GM23338 (cell line): ENCODE measurements at regions not wholly inside any gene's neighbourhood (a gene's known extent, or its start where the extent isn't known, plus 50 kb on each side); places are given as distances from the start of the nearest gene placed in this dataset.

Experiments
- ATAC-seq: fragments of 200-7000 bp; cut with Tn5 transposase; 3 replicates; pipeline ENCODE4 v1.9.1; 2020
- DNase-seq: peaks from one replicate; pipeline ENCODE4 v3.0.0-alpha.2; 2015; ENCODE audit warnings: low spot score
- H2AFZ ChIP-seq: fragments of 200-600 bp; sonication (generic); 2 replicates; pipeline ENCODE4 v1.8.0; 2016; ENCODE audit warnings: antibody characterized with exemption, mild to moderate bottlenecking, moderate library complexity
- H3F3A ChIP-seq: fragments of 200-600 bp; sonication (generic); replicated peaks from 2 replicates; pipeline ENCODE4 v1.8.0; 2017; ENCODE audit warnings: antibody characterized with exemption, mixed run types, low read depth
- H3K27ac ChIP-seq: fragments of 200-600 bp; sonication (generic); 2 replicates; pipeline ENCODE4 v1.6.1; 2016; ENCODE audit warnings: low read depth
- H3K27me3 ChIP-seq: fragments of 200-600 bp; sonication (generic); 2 replicates; pipeline ENCODE4 v1.8.0; 2016; ENCODE audit warnings: mild to moderate bottlenecking, mixed run types, moderate library complexity; ENCODE audit not compliant: insufficient read depth
- H3K36me3 ChIP-seq: fragments of 200-600 bp; sonication (generic); 2 replicates; pipeline ENCODE4 v1.8.0; 2016; ENCODE audit warnings: mild to moderate bottlenecking; ENCODE audit not compliant: insufficient read depth
- H3K4me1 ChIP-seq: fragments of 200-600 bp; sonication (generic); 2 replicates; pipeline ENCODE4 v1.8.0; 2016; ENCODE audit warnings: mild to moderate bottlenecking, moderate library complexity; ENCODE audit not compliant: insufficient read depth
- H3K4me2 ChIP-seq: fragments of 200-600 bp; sonication (generic); 2 replicates; pipeline ENCODE4 v1.7.1; 2017; ENCODE audit warnings: mixed run types
- H3K4me3 ChIP-seq: fragments of 200-600 bp; sonication (generic); 2 replicates; pipeline ENCODE4 v1.6.1; 2016; ENCODE audit warnings: mixed run types
- H3K79me2 ChIP-seq: fragments of 200-600 bp; sonication (generic); replicated peaks from 2 replicates; pipeline ENCODE4 v1.8.0; 2017; ENCODE audit warnings: mild to moderate bottlenecking; ENCODE audit not compliant: insufficient read depth
- H3K9me2 ChIP-seq: fragments of 200-600 bp; sonication (generic); 2 replicates; pipeline ENCODE4 v1.8.0; 2017; ENCODE audit not compliant: insufficient read depth
- H4K20me1 ChIP-seq: fragments of 200-600 bp; sonication (generic); replicated peaks from 2 replicates; pipeline ENCODE4 v1.8.0; 2017; ENCODE audit warnings: mild to moderate bottlenecking; ENCODE audit not compliant: insufficient read depth
- H3K27ac Mint-ChIP-seq: 2 replicates; pipeline ENCODE4 v1.8.0; 2020; ENCODE audit warnings: inconsistent platforms, mild to moderate bottlenecking, moderate library complexity, mixed read lengths
- H3K27me3 Mint-ChIP-seq: 3 replicates; pipeline ENCODE4 v1.8.0; 2022; ENCODE audit warnings: low read depth, mild to moderate bottlenecking, moderate library complexity, mixed read lengths, inconsistent platforms; ENCODE audit not compliant: insufficient read depth, poor library complexity
- H3K36me3 Mint-ChIP-seq: 3 replicates; pipeline ENCODE4 v1.8.0; 2021; ENCODE audit warnings: low read depth, mild to moderate bottlenecking, inconsistent platforms, moderate library complexity, mixed read lengths
- H3K4me1 Mint-ChIP-seq: 3 replicates; pipeline ENCODE4 v1.8.0; 2020; ENCODE audit warnings: mild to moderate bottlenecking, inconsistent platforms, mixed read lengths
- H3K4me3 Mint-ChIP-seq: 3 replicates; pipeline ENCODE4 v1.8.0; 2021; ENCODE audit warnings: moderate library complexity, mild to moderate bottlenecking, inconsistent platforms, mixed read lengths
- H3K9me3 Mint-ChIP-seq: 3 replicates; pipeline ENCODE4 v1.8.0; 2020; ENCODE audit warnings: moderate library complexity, mild to moderate bottlenecking, inconsistent platforms, mixed read lengths
- CREB1 ChIP-seq: fragments of 250-450 bp; sonication (Bioruptor Pico); IDR thresholded peaks from 2 replicates; pipeline ENCODE4 v1.5.0; 2020; ENCODE audit warnings: low read depth, mild to moderate bottlenecking, moderate library complexity
- EZH2 ChIP-seq: fragments of 200-600 bp; sonication (generic); IDR thresholded peaks from one replicate; pipeline ENCODE4 v1.8.0; 2017; ENCODE audit warnings: antibody characterized with exemption, mild to moderate bottlenecking, low read depth; ENCODE audit not compliant: unreplicated experiment
- EZH2phosphoT487 ChIP-seq: fragments of 200-600 bp; sonication (generic); IDR thresholded peaks from one replicate; pipeline ENCODE4 v1.8.1; 2018; ENCODE audit warnings: antibody characterized with exemption; ENCODE audit not compliant: unreplicated experiment
- JUNB ChIP-seq: IDR thresholded peaks from one replicate; pipeline ENCODE4 v1.6.1; 2016; ENCODE audit warnings: antibody characterized with exemption; ENCODE audit not compliant: unreplicated experiment
- NANOG ChIP-seq: IDR thresholded peaks from 2 replicates; pipeline ENCODE4 v1.6.1; 2016; ENCODE audit warnings: antibody characterized with exemption, borderline replicate concordance
- POLR2AphosphoS5 ChIP-seq: IDR thresholded peaks from 2 replicates; pipeline ENCODE4 v1.6.1; 2016; ENCODE audit warnings: antibody characterized with exemption, low read depth
- STAT1 ChIP-seq: IDR thresholded peaks from one replicate; pipeline ENCODE4 v1.6.1; 2016; ENCODE audit warnings: antibody characterized with exemption; ENCODE audit not compliant: unreplicated experiment
- ZNF114 ChIP-seq: fragments of 250-450 bp; sonication (Bioruptor Pico); IDR thresholded peaks from 2 replicates; pipeline ENCODE4 v1.5.0; 2020; ENCODE audit warnings: mild to moderate bottlenecking, moderate library complexity
- ZNF331 ChIP-seq: fragments of 250-450 bp; sonication (Bioruptor Pico); IDR thresholded peaks from 2 replicates; pipeline ENCODE4 v1.5.0; 2020; ENCODE audit warnings: low read depth, mild to moderate bottlenecking, moderate library complexity
- TF ChIP-seq, protein P1 (sequence below): fragments of 250-450 bp; sonication (Bioruptor Pico); IDR thresholded peaks from 2 replicates; pipeline ENCODE4 v1.5.0; 2020; ENCODE audit warnings: mild to moderate bottlenecking, moderate library complexity

DNA sequence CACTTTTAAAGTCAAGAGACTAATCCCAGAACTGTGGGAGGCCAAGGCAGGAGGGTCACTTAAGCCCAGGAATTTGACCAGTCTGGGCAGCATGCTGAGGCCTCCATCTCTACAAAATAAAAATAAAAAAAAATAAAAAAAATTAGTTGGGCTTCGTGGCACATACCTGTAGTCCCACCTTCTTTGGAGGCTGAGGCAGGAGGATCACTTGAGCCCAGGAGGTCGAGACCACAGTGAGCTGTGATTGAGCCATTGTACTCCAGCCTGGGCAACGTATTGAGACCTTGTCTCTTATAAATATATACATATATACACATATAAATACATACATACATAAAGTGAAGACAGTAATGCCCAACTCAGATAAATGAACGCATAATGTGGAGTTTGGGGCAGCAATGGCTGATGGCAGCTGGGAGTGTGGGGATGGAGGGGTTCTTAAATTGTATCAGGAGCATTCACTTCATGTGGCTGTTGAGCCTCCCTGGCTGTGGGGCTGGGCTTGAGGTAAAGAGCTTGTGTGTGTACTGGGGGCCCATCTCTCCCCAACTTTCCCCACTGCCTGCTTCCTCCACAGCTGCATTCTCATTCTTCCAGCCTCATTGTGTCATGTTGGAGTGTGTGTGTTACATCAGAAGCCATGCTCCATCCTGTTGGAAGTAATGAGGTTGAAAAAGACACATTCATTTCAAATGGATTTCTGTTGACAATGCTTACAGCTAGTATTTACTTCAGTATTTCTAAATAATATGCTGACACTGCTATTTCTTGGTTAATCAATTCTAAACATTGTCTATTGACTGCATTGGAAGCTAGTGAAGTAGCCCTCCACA is 96.5 kb upstream of the HS6ST1 start (continued):
- TF ChIP-seq, protein P1, sequence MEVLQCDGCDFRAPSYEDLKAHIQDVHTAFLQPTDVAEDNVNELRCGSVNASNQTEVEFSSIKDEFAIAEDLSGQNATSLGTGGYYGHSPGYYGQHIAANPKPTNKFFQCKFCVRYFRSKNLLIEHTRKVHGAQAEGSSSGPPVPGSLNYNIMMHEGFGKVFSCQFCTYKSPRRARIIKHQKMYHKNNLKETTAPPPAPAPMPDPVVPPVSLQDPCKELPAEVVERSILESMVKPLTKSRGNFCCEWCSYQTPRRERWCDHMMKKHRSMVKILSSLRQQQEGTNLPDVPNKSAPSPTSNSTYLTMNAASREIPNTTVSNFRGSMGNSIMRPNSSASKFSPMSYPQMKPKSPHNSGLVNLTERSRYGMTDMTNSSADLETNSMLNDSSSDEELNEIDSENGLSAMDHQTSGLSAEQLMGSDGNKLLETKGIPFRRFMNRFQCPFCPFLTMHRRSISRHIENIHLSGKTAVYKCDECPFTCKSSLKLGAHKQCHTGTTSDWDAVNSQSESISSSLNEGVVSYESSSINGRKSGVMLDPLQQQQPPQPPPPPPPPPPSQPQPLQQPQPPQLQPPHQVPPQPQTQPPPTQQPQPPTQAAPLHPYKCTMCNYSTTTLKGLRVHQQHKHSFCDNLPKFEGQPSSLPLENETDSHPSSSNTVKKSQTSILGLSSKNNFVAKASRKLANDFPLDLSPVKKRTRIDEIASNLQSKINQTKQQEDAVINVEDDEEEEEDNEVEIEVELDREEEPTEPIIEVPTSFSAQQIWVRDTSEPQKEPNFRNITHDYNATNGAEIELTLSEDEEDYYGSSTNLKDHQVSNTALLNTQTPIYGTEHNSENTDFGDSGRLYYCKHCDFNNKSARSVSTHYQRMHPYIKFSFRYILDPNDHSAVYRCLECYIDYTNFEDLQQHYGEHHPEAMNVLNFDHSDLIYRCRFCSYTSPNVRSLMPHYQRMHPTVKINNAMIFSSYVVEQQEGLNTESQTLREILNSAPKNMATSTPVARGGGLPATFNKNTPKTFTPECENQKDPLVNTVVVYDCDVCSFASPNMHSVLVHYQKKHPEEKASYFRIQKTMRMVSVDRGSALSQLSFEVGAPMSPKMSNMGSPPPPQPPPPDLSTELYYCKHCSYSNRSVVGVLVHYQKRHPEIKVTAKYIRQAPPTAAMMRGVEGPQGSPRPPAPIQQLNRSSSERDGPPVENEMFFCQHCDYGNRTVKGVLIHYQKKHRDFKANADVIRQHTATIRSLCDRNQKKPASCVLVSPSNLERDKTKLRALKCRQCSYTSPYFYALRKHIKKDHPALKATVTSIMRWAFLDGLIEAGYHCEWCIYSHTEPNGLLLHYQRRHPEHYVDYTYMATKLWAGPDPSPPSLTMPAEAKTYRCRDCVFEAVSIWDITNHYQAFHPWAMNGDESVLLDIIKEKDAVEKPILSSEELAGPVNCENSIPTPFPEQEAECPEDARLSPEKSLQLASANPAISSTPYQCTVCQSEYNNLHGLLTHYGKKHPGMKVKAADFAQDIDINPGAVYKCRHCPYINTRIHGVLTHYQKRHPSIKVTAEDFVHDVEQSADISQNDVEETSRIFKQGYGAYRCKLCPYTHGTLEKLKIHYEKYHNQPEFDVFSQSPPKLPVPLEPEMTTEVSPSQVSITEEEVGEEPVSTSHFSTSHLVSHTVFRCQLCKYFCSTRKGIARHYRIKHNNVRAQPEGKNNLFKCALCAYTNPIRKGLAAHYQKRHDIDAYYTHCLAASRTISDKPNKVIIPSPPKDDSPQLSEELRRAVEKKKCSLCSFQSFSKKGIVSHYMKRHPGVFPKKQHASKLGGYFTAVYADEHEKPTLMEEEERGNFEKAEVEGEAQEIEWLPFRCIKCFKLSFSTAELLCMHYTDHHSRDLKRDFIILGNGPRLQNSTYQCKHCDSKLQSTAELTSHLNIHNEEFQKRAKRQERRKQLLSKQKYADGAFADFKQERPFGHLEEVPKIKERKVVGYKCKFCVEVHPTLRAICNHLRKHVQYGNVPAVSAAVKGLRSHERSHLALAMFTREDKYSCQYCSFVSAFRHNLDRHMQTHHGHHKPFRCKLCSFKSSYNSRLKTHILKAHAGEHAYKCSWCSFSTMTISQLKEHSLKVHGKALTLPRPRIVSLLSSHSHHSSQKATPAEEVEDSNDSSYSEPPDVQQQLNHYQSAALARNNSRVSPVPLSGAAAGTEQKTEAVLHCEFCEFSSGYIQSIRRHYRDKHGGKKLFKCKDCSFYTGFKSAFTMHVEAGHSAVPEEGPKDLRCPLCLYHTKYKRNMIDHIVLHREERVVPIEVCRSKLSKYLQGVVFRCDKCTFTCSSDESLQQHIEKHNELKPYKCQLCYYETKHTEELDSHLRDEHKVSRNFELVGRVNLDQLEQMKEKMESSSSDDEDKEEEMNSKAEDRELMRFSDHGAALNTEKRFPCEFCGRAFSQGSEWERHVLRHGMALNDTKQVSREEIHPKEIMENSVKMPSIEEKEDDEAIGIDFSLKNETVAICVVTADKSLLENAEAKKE (CRISPR knock-in tag), result no peak
- TF ChIP-seq JUNB, result no peak
- no peak for TF ChIP-seq EZH2
- TF ChIP-seq ZNF114 (CRISPR knock-in tag), result no peak
- no peak for TF ChIP-seq CREB1 (CRISPR knock-in tag)
- TF ChIP-seq NANOG, result no peak
- TF ChIP-seq ZNF331, result no peak
- no peak for TF ChIP-seq POLR2AphosphoS5

DNA sequence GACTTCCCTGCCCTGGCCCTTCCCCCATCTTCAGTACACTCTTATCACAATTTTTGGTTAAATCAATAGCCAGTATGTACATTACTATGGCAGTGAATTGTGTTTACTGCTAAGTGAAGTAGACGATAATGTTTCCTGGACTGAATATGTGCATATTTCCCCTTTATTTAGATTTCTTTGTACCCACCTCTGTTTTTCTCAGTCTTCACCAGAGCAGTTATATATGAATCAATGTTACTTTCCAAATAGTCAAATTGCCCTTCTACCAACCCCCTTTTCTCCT is 97.1 kb upstream of the HS6ST1 start:
- ATAC-seq, result no peak
- Mint-ChIP-seq H3K27me3 (peaks cover 12% of the 10 kb centered on the region), H3K4me3 (no peak overlapping the region), H3K4me1 (peaks cover 17% of the 10 kb centered on the region), H3K36me3 (peaks cover 11% of the 10 kb centered on the region), H3K27ac (no peak overlapping the region), H3K9me3 (peaks cover 18% of the 10 kb centered on the region)
- no peak overlapping the region for H3K27ac ChIP-seq
- no peak for DNase-seq
- no peaks in the 10 kb centered on the region; the same call in 1 of the 2 replicates for H3K9me2 ChIP-seq
- no peaks in the 10 kb centered on the region for H3K27me3 ChIP-seq
- H3K4me3 ChIP-seq, result no peak overlapping the region
- no peaks in the 10 kb centered on the region for H3K79me2 ChIP-seq
- H3K36me3 ChIP-seq, result no peaks in the 10 kb centered on the region
- H2AFZ ChIP-seq, result 0 out of 2 replicates have a peak overlapping the region, but pooled peaks have one; percentile 18
- no peaks in the 10 kb centered on the region for H4K20me1 ChIP-seq
- H3K4me1 ChIP-seq, result peaks cover 7% of the 10 kb centered on the region; the same call in 1 of the 2 replicates
- no peak overlapping the region for H3K4me2 ChIP-seq
- no peaks in the 10 kb centered on the region for H3F3A ChIP-seq
- TF ChIP-seq, protein P1 (CRISPR knock-in tag), result no peak
- TF ChIP-seq STAT1 (no peak), EZH2phosphoT487 (no peak), ZNF331 (no peak)
